CD14-positive monocyte (primary cell): ENCODE measurements at regions not wholly inside any gene's neighbourhood (a gene's known extent, or its start where the extent isn't known, plus 50 kb on each side); places are given as distances from the start of the nearest gene placed in this dataset.

Source experiments
- DNase-seq, 3 donors: peaks; one replicate each; pipeline ENCODE4 v3.0.0-alpha.2; 2011 to 2022
- H2AFZ ChIP-seq: 2 replicates; pipeline ENCODE4 v1.6.0; 2012; ENCODE audit warnings: mild to moderate bottlenecking, low read depth, low read length, inconsistent platforms; ENCODE audit not compliant: insufficient read depth, poor library complexity, severe bottlenecking
- H3K27ac ChIP-seq, 2 donors: 1 replicate in 1 of 2; 2 replicates in 1 of 2; pipeline ENCODE4 v1.5.1; 2012 to 2013; ENCODE audit warnings: low read length in 2 of 2, control low read depth in 1 of 2, inconsistent platforms in 1 of 2, low read depth in 1 of 2, mild to moderate bottlenecking in 1 of 2
- H3K27me3 ChIP-seq, 2 donors: one replicate each; pipeline versions ENCODE4 v1.6.0 to v1.6.1; 2011 to 2013; ENCODE audit warnings: low read length in 2 of 2; ENCODE audit not compliant: control insufficient read depth in 2 of 2, insufficient read depth in 2 of 2
- H3K36me3 ChIP-seq, 2 donors: replicated peaks in 1 of 2; 1 replicate in 1 of 2; 2 replicates in 1 of 2; pipeline versions ENCODE4 v1.5.1 to v1.6.1; 2012 to 2013; ENCODE audit warnings: low read length in 2 of 2, control low read depth in 1 of 2, inconsistent platforms in 1 of 2, mild to moderate bottlenecking in 1 of 2; ENCODE audit not compliant: insufficient read depth in 2 of 2, control insufficient read depth in 1 of 2
- H3K4me1 ChIP-seq, 2 donors: 1 replicate in 1 of 2; 2 replicates in 1 of 2; pipeline versions ENCODE4 v1.5.1 to v1.6.1; 2012 to 2013; ENCODE audit warnings: low read length in 2 of 2, control low read depth in 1 of 2, inconsistent platforms in 1 of 2, mild to moderate bottlenecking in 1 of 2, moderate library complexity in 1 of 2; ENCODE audit not compliant: insufficient read depth in 2 of 2, control insufficient read depth in 1 of 2
- H3K4me2 ChIP-seq: replicated peaks from 2 replicates; pipeline ENCODE3; 2012; ENCODE audit warnings: low read length, moderate library complexity, mild to moderate bottlenecking; ENCODE audit not compliant: poor library complexity, severe bottlenecking; ENCODE audit errors: extremely low read depth
- H3K4me3 ChIP-seq, 3 experiments: fragments of 200-600 bp in 1 of 3; sonication (generic) in 1 of 3; replicated peaks in 1 of 3; 1 replicate in 2 of 3; 2 replicates in 1 of 3; pipeline ENCODE4 v1.5.1; 2011 to 2013; ENCODE audit warnings: low read length in 3 of 3, mild to moderate bottlenecking in 3 of 3, control low read depth in 2 of 3, low read depth in 2 of 3, inconsistent platforms in 1 of 3, moderate library complexity in 1 of 3
- H3K79me2 ChIP-seq: 2 replicates; pipeline ENCODE4 v1.6.0; 2012; ENCODE audit warnings: mild to moderate bottlenecking, control low read depth, inconsistent platforms, low read length, moderate library complexity; ENCODE audit not compliant: insufficient read depth
- H3K9ac ChIP-seq: 2 replicates; pipeline ENCODE4 v1.6.0; 2017; ENCODE audit warnings: low read length, mild to moderate bottlenecking; ENCODE audit not compliant: insufficient read depth, poor library complexity, severe bottlenecking
- H3K9me3 ChIP-seq, 2 donors: replicated peaks in 1 of 2; 1 replicate in 1 of 2; 2 replicates in 1 of 2; pipeline versions ENCODE4 v1.5.1 to v1.6.1; 2012 to 2013; ENCODE audit warnings: low read length in 2 of 2, control low read depth in 1 of 2; ENCODE audit not compliant: control insufficient read depth in 1 of 2, insufficient read depth in 1 of 2
- H4K20me1 ChIP-seq: 2 replicates; pipeline ENCODE4 v1.6.0; 2012; ENCODE audit warnings: mild to moderate bottlenecking, low read length, control low read depth, moderate library complexity; ENCODE audit not compliant: insufficient read depth
- H3K27ac Mint-ChIP-seq, 7 donors: one replicate each; pipeline ENCODE4 v1.8.0; 2020; ENCODE audit warnings: mild to moderate bottlenecking in 7 of 7, mixed read lengths in 7 of 7, moderate library complexity in 6 of 7, inconsistent platforms in 2 of 7
- H3K27me3 Mint-ChIP-seq, 3 donors: one replicate each; pipeline ENCODE4 v1.8.0; 2021 to 2022; ENCODE audit warnings: low read depth in 3 of 3, mild to moderate bottlenecking in 3 of 3, mixed read lengths in 3 of 3, moderate library complexity in 3 of 3, inconsistent platforms in 1 of 3
- H3K36me3 Mint-ChIP-seq, 2 donors: one replicate each; pipeline ENCODE4 v1.8.0; 2020; ENCODE audit warnings: mixed read lengths in 2 of 2, inconsistent platforms in 1 of 2, mild to moderate bottlenecking in 1 of 2
- H3K4me1 Mint-ChIP-seq: one replicate; pipeline ENCODE4 v1.8.0; 2020; ENCODE audit warnings: mild to moderate bottlenecking, mixed read lengths
- H3K4me3 Mint-ChIP-seq, 2 donors: one replicate each; pipeline ENCODE4 v1.8.0; 2020; ENCODE audit warnings: mild to moderate bottlenecking in 2 of 2, mixed read lengths in 2 of 2, moderate library complexity in 1 of 2
- H3K9me3 Mint-ChIP-seq, 7 donors: one replicate each; pipeline ENCODE4 v1.8.0; 2020 to 2022; ENCODE audit warnings: mixed read lengths in 7 of 7, mild to moderate bottlenecking in 6 of 7, moderate library complexity in 6 of 7, inconsistent platforms in 2 of 7
- CTCF ChIP-seq: fragments of 200-600 bp; IDR thresholded peaks from one replicate; pipeline ENCODE4 v1.8.0; 2022; ENCODE audit warnings: antibody characterized with exemption, mild to moderate bottlenecking
- WGBS: methylation state at CpG from one replicate; pipeline ENCODE4 v1.1.5; 2013; ENCODE audit warnings: missing lambda C conversion rate; ENCODE audit not compliant: insufficient coverage; 5-methylcytosine and 5-hydroxymethylcytosine counted together
- intact Hi-C, 2 donors: fragments of 100-400 bp; cut with micrococcal nuclease; formaldehyde crosslinking; loops; one replicate each; pipeline versions ENCODE4 v1.15.0 to v1.15.1; 2023

DNA sequence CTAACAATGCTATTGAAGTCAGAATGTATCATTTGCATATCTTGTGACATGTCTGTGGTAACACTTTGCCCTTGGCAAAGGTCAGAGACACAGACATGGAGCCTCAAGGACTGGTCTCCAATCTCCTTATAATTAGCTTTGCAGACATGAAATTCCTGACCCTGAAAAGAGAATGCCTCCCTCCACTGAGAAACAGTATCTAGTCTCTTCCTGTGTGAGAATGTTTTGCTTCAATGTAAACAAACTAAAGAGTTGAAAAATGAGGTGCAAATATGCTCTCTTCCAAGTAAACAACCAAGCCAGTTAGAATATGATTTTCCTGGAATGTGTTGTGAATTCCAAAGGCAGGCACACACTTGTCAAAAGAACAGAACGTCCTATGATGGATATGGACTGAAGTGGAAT is 407.1 kb upstream of the MARCKS start:
- Mint-ChIP-seq H3K4me3 (no peak overlapping the region), H3K4me1 (peaks cover 15% of the 10 kb centered on the region), H3K9me3 (peaks cover 0 to 2% (median 0%) of the 10 kb centered on the region in 7 donors), H3K27ac (no peak overlapping the region), H3K36me3 (no peaks in the 10 kb centered on the region), H3K27me3 (no peaks in the 10 kb centered on the region)
- Histone ChIP-seq H3K9ac (no peak overlapping the region), H3K4me2 (no peak overlapping the region), H3K9me3 (no peaks in the 10 kb centered on the region), H3K4me1 (peaks cover 12 to 16% of the 10 kb centered on the region in 2 donors), H3K36me3 (no peaks in the 10 kb centered on the region), H3K27ac (no peak overlapping the region), H3K4me3 (no peak overlapping the region), H3K27me3 (no peaks in the 10 kb centered on the region), H2AFZ (no peak overlapping the region), H3K79me2 (no peaks in the 10 kb centered on the region), H4K20me1 (no peaks in the 10 kb centered on the region)
- WGBS, result no CpG with 5 or more reads among the region's 1 CpG
- TF ChIP-seq CTCF, result no peak
- intact Hi-C loops, result no loop called here
- DNase-seq, result peak in 2 of 3 donors; percentile 25 to 35

DNA sequence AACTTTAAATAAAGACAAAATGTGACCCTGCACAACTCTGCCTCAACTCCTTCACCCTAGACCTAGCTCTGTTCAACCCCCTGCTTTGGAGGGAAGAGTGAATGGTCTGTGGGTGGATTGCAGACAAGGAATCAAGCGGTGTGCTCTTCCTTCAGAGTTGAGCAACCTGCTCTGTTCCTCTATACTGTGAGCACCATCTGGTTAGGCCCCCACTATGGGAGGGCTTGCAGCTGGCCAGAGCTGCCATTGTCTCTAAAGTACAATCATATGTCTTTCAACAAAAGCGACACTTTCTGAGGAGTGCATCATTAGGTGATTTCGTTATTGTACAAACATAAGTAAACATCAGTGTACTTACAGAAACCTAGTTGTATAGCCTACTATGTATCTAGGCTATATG is 406.1 kb upstream of the MARCKS start:
- H3K9me3 Mint-ChIP-seq, result peaks cover 0 to 1% (median 0%) of the 10 kb centered on the region in 7 donors
- no peaks in the 10 kb centered on the region for H3K79me2 ChIP-seq
- no peaks in the 10 kb centered on the region for H3K27me3 ChIP-seq
- no peak for TF ChIP-seq CTCF
- H3K27ac ChIP-seq, result no peak overlapping the region
- no peak overlapping the region for H3K9ac ChIP-seq
- no peaks in the 10 kb centered on the region for H3K36me3 Mint-ChIP-seq
- no peak for DNase-seq
- no peaks in the 10 kb centered on the region for H3K9me3 ChIP-seq
- H3K4me1 Mint-ChIP-seq, result peaks cover 15% of the 10 kb centered on the region
- intact Hi-C loops, result no loop called here
- no peak overlapping the region for H2AFZ ChIP-seq
- WGBS, result no CpG with 5 or more reads among the region's 3 CpGs
- H3K4me3 Mint-ChIP-seq, result no peak overlapping the region
- no peak overlapping the region for H3K4me2 ChIP-seq
- peak overlapping the region in 1 of 7 donors; percentile 19 for H3K27ac Mint-ChIP-seq
- no peak overlapping the region for H3K4me3 ChIP-seq
- H4K20me1 ChIP-seq, result no peaks in the 10 kb centered on the region
- no peaks in the 10 kb centered on the region for H3K27me3 Mint-ChIP-seq
- H3K4me1 ChIP-seq, result peaks cover 12 to 16% of the 10 kb centered on the region in 2 donors
- no peaks in the 10 kb centered on the region for H3K36me3 ChIP-seq
